Stimulated activated CD8-positive, alpha-beta memory T cell treated with anti-CD3 and anti-CD28 coated beads, Interleukin-15, amount 100 ng/mL, for 48 hours (primary cell): ENCODE measurements at regions not wholly inside any gene's neighbourhood (a gene's known extent, or its start where the extent isn't known, plus 50 kb on each side); places are given as distances from the start of the nearest gene placed in this dataset.

Source experiments
- DNase-seq, 2 donors: peaks; one replicate each; pipeline ENCODE4 v3.0.0-alpha.2; 2020; ENCODE audit warnings: low read depth in 2 of 2

DNA sequence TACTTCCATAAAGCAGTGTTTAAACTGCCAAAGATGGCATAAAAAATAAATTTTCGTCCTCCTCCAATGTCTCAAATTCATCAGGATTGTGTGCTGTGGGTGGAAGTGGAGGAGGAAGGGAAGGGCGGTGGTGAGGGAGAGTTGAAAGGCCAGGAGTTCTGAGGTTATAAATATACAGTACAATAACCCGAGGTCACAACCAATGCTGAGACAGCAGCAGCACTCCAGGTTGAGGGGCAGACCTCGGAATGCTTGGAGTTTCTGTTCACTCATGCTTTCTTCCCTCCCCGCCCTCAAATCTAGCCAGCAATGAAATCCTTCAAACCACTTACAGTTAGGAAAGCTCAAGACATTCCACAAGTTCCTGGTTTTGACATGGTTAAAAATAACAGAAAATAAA is 134.0 kb upstream of the SMAD1 start:
- no peak for DNase-seq

DNA sequence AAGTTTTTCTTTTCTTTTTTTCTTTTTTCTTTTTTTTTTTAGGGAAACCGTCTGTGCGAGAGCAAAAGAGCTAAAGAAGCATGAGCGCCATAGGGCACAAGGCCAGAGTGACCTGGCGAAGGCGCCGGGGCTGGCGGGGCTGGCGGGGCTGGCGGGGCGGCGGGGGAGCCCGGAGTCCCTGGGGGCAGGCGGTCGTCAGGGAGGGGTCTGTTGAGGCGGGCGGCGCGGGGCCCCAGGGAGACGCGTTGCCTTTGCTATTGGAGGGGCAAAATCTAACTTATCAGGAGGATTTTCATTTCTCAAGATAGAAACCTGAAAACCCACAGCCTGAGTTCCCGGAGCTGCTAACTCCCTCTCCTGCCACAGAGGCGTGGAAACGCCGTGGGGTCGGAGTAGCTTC is 135.6 kb upstream of the SMAD1 start:
- DNase-seq: no peak

DNA sequence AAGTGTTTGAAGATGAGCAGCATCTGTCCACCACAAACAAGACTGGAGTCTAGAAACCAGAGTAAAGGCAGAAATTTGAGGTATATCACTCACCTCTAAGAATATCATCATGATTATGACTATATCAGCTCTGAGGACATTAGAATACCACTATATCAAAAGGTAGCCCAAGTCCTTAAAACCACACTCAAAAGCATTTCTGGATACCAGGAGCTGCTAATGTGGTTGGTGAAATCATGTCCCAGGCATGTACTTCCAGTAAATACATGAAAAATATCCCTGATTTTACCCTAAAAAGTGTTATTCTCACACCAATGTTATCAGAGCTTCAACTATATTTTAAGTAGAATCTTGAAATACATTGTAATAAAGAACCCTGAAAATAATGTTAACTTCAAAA is 136.3 kb upstream of the SMAD1 start:
- no peak for DNase-seq

DNA sequence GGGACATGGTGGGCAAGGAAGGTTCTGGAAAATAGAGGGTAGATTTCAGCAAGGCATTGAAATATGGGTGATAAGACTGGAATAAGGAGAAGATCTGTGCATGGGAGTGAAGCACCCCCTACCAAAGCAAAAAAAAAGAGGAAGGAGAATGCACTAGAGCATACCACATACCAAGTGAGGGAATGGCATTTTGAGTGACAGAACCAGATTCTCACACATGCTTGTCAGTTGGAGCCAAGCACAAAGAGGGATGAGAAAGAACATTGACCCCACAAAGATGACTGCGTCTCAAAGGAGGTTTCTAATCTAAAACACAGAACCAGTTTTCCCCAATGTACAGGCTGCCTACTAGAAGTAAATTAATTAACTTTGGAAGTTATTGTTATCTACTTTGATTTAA is 140.3 kb upstream of the SMAD1 start:
- no peak for DNase-seq

DNA sequence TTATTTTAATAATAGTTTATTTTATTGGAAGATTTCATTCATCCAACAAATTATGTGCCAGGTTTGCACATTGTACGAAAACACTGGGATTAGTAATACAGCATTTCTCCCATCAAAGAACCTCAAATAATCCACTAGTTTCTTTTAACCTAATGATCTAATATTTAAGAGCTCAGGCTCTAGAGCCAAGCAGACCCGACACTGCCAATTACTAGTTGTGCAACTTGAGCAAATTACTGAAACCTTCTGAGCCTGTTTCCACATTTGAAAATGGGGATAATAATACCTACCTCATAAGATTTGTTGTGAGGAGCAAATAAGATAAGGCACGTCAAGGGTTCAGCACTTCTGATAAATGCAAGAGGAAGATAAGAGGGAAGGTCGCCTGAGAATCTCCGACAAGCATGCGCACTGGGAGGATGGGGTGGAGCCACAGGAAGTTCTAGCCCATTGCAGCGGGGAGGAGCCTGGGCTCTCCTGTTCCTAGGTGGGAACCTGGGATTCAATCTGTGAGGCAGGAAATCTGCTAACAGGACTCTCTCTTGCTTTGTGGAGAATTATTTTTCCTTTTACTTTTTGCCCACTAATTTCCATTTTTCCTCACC is 141.5 kb upstream of the SMAD1 start:
- no peak for DNase-seq

DNA sequence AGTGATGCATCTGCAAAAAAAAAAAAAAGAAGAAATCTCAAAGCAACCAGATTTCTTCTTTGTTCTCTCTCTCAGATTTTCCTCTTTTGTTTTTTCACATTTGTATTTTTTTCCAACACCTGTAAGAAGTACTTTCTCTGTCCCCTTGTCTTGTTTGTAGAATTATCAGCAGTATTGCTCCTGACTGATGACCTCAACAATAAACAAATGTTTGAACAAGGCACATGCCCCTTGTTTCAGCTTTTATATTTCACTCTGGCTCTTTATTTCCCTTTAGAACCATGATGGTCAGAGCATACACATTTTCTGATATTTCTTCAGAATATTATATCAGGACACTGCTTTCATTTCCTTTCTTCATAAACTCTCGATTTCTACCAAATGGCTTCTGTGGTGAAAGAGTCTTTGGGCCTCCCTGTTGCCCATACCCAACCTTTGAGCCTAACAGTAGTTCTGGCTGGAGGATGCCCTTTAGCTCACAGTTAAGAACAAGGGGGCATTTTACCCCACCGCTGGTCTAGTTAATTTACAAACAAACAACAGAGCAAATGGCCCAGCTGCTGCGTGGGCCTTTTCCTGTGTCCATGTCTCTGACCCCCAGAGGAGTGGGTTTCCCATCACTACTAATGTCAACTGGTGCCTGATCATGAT is 142.5 kb upstream of the SMAD1 start:
- no peak for DNase-seq

DNA sequence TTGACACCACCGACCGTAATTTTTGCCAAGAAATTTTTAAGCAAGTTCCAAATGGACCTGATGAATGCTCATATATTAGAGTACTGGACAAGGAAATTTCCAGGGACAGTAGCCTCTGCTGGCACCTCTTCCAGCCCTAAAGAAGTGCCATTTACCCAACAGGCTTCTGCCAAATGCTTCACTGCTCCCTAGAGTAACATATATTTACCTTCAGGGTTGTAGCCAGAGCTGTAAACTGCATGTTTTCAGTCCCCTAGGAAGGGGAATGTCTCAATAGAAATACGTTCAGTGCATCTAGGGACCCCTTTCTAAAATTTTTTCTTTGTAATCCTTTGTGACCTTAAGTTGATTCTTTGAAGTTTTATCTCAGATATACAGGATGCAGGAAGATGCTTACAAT is 143.1 kb upstream of the SMAD1 start:
- no peak for DNase-seq

DNA sequence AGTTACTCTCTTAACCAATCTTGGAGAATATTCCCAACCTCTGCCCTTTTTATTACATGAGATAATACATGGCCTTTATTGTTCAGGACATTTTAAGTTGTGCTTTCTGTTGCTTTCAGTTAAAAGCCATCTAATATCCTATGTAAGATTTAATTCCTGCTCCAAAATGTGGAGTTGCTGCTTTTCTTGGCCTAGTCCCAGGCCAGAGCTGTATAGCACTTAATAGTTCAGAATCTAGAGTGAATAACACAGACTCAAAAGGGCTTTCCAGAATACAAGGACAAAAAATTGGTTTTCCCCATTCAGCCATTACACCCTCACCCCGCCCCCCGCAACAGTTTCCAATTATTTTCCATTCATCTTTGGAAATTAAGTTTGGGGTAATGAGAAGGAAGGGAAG is 144.3 kb upstream of the SMAD1 start:
- no peak for DNase-seq

DNA sequence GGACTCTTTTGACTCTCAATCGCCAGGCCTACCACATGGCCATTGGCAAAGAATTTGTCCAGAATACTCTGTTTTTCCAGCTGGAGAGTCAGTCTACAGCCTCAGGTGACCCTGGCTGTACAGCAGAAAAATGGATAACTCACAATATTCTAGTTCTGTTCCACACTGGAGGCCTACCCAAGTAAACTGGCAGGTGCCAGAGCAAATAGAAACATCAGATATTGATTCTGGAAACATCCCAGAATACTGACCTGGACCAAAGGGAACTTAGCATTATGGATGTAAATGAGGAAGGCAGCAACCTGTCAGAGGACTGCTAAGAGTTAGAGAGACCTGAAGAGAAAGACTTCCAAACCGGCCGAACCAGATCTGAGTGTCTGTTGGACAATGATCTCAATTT is 147.9 kb upstream of the SMAD1 start:
- no peak for DNase-seq

DNA sequence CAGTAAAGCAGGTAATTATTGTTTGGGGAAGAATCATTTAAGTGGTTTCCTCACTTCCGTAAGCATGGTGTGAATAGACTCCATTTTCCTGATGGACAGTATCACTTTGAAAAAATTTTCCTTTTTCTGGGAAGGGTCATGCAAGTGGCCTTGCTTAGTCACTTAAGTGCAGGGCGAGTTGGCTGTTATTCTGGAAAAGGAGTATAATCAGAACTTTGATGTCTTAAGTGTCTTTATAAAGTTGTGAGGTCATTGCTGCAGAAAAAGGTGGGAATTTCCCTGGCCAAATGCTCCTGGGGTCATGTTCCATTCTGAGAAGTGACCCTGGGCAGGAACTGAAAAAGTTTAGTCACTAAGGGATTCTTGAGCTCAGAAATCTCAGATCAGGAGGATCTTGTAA is 146.1 kb upstream of the OTUD4 start:
- no peak for DNase-seq

DNA sequence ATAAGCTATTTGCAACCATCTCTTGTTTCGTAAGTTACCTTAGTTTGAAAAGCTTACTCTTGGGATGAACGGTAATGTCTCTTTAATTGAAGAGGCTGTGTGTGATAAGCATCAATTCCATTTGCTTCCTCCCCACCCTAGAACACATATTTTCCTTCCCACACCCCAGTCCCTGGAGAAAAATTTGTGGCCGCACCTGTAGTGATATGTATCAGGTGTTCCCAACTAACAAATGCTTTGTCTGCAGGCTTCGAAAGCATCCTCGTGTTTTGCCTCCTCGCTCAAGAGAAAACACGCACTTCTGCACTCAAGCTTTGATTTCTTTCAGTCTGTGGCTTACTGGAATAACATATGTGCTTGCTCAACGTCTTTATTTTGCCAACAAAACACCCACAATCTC is 143.8 kb upstream of the OTUD4 start:
- DNase-seq: no peak

DNA sequence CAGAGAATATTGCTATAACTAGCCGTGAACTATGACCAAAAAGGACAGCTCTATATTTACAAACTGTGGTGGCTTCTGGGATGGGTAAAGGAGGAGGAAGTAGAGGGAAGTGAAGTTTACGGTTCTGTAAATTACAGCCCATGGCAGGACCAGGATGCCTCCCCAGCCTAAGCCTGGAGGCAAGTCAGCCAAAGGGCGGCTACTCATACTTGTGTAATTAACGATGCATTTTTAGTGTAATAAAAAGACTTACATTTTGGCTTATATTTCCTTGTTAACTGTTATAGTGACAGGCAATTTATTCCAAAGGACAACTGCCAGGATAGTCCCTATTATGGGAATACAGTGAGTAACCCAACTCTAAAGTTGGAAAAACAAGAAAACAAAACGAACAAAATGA is 139.9 kb upstream of the OTUD4 start:
- no peak for DNase-seq

DNA sequence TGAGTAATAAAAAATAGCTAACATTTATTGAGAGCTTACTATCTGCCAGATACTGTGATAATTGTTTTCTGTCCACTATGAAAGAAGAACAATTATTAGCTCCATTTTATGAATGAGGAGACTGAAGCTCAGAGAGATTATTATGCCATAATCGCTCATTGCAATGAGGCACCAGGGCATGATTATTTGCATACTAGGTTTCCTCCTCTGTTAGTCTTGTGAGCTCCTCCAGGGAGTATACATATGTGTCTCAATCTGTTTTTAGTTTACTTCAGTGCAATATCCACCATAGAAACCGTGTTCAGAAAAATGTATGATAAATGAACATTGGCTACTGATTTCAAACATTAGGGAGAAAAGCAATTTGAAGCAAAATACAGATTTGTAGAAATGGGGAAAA is 139.4 kb upstream of the OTUD4 start:
- no peak for DNase-seq

DNA sequence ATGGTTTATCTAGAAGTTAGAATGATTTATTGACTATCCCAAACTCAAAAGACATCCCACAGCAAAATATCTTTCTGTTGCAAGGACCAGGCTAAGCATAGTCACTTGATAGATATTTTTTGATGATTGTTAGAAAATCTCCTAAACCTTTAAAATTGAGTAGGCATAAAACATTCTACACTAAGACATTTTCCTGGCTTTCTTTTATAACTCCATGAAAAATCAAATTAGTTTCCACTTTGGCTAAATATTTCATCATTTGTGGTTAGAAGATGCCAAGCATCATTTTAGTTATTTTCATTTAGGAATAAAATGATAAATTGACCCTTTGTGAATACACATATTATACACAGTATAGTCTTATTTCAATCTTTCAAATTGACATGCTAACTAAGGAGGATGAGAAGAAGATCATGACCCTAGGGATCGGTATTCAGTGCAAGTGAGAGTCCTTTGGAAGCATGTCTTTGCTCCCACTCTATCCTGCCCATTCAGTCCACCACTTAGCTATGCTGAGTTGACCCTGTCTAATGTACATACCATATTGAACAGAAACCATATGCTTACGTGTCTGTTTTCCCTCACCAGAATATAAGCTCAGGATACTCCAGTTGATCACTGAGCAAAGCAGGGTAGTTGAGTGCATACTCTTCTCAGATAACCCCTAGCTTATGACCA is 136.6 kb upstream of the OTUD4 start:
- no peak for DNase-seq

DNA sequence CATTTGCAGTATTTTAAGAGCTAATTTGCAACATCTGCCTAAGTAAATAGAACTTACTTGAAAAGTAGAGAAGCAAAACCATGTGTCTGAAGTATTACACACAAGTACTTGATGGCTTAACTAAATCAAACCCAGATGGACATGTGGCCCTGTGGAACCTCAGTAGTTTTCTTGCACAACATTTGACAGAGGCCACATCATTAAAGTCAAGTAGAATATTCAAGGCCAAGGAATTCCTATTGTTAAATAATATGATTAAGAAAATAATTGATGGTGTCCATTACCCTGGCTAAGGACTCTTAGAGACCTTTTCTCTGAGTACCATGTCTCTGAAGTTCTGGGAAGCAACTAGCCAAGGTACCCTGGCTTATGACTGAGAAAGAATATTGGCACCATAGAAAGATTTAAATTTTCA is 135.4 kb upstream of the OTUD4 start:
- no peak for DNase-seq

DNA sequence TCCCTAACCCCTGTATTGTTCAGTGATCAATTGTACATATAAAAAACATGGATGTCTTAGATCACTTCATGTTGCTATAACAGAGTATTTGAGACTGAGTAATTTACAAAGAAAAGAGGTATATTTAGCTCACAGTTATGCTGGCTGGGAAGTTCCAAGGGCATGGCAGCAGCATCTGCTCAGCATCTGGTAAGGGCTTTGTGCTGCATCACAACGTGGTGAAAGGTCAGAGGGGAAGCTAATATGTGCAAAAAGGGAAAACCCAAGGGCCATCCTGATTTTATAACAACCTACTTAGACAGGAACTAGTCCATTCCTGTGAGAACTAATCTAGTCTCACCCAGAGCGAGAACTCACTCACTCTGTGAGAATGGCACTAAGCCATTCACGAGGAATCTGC is 128.2 kb upstream of the OTUD4 start:
- DNase-seq: no peak

DNA sequence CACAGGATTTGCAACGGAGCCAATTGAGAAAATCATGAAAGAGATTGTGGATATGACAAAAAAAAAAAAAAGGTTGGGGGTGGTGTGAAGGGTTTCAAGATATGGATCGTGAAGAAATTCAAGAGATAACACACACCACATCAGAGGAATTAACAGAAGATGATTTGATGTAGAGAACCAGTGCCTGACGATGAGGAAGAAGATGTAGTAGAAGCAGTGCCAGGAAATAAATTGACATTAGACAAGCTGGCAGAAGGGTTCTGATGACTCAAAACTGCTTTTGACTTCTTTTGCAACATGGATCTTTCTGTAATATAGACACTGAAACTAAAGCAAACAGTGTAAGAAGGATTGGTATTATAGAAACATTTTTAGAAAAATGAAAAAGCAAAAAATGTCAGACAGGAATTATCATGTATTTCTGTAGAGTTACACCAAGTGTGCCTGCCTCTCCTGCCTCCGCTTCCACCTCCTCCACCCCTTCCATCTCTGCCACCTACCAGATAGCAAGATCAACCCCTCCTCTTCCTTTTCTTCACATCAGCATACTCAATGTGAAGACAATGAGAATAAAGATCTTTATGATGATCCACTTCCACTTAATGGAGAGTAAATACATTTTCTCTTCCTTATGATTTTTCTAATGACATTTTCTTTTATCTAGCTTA is 127.5 kb upstream of the OTUD4 start:
- DNase-seq: no peak

DNA sequence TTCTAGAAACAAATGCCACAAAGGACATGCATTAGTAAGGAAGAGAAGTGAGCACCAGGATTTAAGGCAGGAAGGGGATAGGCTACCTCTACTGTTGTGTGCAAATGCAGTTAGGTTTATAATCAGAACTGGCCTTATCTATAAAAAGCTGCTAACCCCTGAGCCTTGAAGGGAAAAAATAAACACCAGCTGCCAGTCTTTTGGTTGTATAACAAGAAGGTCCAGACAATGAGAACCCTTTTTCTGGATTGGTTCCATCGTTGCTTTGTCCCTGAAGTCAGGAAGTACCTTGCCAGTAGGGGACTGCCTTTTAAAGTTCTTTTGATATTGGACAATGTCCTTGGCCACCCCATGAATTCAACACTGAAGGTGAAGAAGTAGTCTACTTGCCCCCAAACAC is 126.7 kb upstream of the OTUD4 start:
- DNase-seq: no peak

DNA sequence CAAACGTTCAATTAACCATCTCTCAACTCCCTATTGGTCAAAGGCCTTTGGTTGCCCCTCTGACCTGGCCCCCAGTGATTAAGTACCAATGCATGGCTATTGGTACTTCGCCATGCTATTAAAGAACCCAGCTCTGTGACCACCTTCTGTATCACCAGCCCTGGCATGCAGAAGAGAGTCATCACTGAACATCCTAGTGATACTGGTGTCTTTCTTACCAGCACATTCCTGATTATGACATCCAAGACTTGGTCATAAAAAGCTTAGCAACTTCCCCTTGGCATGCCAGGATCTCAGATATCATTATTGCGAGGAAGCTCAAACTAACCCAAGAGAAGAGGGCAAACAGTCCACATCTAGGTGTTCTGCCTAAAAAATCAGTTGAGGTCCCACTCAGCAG is 122.3 kb upstream of the OTUD4 start:
- no peak for DNase-seq

DNA sequence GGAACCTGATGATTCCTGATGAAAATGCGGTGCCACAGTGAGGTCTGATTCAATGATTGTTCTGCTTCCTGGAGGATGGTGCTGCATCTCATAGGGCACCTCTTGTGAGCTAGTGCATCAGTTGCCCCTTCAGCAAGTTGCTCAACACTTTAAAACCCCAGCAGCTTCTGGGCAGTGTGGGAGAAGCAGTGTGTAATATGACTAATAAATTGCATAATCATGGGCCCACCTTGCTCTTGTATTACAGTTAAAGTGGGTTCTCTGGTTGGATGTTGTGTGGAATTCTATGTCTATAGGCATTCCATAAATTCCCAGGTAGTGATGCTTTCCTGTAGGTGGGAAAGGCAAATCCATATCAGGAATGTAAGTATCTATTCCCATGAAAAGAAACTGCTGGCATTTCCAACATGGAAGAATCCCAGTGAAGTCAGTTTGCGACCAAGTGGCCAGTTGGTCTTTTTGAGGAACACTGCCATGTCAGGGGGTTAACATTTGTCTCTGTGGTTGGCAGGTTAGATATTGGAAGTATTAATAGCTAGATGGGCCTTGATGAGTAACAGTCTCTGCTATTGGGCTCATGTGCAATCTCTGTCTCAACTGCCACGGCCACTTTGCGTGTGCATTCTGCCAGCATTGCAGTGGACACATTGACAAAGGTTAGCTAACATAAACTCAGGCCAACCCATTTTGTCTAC is 121.1 kb upstream of the OTUD4 start:
- no peak for DNase-seq

DNA sequence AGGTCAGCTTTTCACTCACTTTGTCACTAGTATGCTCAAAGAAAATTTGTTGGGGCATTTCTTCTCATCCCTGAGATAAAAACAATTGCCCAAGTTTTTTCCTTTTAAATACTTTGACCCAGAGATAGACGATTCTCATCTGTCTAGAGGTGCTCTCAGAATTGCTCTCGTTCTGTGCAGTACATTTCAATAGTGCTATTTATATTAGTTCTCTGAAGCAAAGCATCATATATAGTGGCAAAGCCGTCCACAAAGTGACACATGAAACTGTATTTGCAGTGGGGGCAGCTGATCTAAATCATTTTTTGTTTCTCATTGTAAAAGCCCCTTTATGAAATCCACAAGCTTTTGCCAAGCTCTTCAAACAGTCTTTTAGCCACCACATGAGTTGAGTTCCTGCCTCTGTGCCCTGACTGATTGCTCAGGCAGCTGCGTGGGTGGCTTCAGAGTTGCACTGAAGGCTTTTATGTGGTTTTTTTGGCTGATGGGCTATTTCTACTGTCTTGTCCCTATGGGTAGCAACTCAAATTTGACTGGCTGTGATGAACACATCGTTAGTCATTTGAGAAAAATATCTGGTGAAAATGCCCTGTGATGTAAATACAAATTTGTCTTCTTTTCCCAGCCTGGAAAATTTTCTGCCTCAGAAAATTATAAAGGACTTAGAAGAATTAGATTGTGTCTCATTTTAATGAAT is 119.1 kb upstream of the OTUD4 start:
- peak; percentile 71 to 73 for DNase-seq

DNA sequence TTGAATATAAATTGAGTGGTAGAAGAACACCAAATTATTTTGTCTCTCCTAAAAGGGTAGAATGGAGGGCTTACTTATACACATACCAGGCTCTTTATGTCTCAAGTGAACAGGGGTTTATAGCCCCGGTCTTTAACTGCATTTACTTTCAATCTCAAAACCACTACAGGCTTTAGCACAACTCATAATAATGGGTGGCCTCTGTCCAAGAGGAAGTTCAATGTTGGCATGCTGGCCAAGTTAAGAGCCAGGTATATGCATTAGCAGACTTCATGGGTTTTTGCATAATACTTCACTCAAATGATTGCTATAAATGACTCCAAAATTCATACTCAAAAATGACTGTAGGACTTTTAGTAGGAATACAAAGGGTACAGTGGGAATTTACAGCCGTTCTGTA is 118.5 kb upstream of the OTUD4 start:
- DNase-seq: no peak
